ENCODE measurements at regions not wholly inside any gene's neighbourhood (a gene's known extent, or its start where the extent isn't known, plus 50 kb on each side); places are given as distances from the start of the nearest gene placed in this dataset.
A peak's percentile ranks its signal among the peaks of the same experiment; 100 is the strongest.

DNA sequence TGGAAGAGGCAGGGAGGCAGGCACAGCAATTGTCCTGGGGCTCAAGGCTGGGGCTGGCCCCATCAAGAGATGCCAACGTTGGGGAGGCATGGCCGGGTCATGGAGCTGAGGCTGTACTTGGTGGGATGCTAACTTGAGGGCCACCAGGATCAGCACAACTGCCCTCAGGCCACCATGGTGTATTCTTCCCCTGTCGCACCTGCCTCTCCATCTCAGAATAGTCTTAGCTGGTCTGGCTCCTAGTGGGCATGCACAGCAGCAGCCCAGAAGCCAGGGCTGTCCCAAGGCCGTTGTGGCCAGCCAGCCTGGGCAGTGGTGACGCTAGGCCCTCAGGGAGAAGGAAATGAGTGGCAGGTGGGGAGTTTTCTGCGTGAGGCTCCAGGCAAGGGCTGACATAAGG is 91.3 kb downstream of the DHCR7 start:
- DNase-seq (ENCODE audit: low read depth, low spot score) = no peak

DNA sequence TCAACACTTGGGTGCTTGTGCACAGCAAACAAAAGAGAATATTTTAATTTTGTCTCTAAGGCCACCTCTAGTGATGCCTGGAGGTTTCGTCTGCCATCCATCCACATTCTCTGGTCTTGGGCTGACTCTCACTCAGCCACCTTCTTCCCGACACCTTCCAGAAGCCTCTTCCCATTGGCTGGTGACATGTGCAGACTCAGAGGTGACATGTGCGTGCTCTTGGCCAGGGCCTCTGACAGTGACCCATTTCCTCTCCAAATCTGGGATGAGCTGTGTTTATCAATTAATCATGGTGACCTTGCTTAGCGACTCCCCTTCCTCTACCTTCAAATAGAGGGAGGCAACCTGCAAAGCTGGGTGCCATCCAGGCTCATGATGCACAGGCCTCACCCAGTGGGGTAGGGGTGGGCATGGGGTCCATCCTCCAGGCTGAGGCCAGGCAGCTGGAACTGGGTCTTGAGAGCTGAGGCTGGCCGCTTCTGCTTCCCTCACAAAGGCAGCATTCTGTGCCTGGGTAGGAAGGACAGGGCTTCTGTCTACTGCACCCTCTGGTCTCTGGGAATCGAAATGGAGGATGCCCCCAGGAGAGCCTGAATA is 91.8 kb downstream of the DHCR7 start:
- no peak for DNase-seq (ENCODE audit: low read depth, low spot score)

DNA sequence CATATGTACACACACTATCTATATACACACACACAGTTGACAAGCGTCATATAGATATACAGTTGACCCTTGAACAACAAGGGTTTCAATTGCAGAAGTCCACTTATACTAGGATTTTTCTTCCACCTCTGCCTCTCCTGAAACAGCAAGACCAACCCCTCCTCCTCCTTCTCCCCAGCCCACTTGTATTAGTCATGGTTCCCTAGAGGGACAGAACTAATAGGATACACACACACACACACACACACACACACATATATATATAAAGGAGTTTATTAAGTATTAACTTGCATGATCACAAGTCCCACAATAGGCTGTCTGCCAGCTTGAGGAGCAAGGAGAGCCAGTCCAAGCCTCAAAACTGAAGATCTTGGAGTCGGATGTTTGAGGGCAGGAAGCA is 92.9 kb downstream of the DHCR7 start:
- DNase-seq (ENCODE audit: low read depth, low spot score) = peak; percentile 7

DNA sequence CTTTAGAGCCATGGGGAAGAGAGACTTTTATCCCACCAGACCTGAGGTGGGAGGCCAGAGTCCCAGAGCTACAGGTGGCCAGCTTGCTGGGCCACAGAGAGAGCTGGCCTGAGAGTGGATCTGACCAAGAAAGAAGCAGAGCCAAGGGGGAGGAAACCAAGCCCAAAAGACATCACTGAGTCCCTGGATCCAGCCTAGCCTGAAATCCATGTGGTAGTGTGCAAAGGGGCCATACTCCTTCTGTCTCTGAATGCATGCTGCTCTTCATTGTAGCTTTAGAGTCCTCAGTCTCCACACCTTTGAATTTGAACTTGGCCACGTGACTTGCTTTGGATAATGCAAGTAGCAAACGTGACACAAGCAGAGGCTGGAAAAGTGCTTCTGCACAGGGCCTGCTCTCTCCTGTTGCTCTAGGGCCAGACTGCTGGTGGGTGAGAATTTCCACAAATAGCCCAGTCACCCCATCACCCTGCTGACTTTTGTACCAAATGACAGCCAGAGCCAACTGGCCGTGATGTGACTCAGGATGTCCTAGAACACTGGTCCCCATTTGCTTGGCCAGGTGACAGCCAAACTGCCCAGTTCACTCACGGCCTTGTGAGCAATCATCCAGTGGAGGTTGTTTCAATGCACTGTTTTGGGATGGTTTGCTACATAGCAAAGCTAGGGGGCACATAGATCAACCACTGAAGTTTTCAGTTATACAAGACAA is 93.6 kb downstream of the DHCR7 start:
- no peak for DNase-seq (ENCODE audit: low read depth, low spot score)

DNA sequence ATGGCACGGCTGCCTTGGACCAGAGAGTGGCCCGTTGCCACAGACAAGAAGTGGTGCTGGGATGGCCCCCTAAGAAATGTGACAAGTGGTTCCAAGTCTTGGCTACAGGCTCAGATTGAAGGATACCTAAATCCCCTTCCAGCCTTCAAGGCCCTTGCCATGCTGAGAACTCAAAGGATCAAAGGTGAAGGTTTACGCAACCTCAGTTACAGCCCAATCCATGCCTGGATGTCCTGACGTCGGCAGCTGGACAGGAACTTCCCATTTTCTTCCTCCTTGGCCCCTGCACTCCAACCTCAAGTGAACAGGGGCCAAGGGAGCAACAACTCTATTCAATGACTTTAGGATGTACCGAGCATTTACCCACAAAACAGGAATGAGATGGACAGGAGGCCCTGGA is 95.4 kb downstream of the DHCR7 start:
- no peak for DNase-seq (ENCODE audit: low read depth, low spot score)

DNA sequence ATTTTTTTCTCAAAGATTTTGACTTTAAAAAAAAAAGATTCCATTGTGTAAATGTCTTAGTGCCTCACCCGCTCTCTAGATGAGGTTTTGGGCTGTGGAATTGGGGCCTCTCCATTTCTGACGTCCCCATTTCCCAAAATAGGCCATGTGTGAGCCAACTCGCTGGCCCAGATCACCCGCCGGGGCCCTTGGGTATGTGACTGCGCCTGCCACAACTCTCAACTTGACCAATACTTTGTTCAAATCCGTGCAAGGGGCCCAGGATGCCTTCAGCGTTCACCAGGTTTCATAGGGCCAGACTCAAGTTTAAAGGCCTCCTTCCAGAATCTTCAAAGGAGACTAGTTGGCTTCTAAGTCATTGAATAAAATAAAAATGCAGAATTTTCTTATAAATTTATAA is 96.0 kb downstream of the DHCR7 start:
- no peak for DNase-seq (ENCODE audit: low read depth, low spot score)

DNA sequence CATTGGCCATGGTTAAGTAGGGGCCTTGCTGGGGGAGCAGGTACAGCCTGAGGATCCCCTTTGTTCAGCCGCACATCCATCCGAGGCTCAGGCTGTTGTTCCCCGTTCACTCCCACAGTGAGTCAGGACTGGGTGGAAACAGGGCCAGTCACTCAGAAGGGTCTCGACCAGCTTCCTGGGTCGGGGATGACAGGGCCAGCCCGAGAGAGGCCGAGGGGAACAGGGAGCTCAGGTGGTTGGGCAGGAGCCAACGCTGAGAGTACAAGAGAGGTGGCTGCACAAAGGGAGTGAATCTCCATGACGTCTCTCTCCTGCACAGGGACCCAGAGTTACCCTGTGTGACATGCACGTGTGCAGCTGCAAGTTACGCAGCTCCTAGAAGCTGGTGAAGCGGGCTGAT is 97.2 kb upstream of the SHANK2 start:
- DNase-seq (ENCODE audit: low read depth, low spot score) = no peak

DNA sequence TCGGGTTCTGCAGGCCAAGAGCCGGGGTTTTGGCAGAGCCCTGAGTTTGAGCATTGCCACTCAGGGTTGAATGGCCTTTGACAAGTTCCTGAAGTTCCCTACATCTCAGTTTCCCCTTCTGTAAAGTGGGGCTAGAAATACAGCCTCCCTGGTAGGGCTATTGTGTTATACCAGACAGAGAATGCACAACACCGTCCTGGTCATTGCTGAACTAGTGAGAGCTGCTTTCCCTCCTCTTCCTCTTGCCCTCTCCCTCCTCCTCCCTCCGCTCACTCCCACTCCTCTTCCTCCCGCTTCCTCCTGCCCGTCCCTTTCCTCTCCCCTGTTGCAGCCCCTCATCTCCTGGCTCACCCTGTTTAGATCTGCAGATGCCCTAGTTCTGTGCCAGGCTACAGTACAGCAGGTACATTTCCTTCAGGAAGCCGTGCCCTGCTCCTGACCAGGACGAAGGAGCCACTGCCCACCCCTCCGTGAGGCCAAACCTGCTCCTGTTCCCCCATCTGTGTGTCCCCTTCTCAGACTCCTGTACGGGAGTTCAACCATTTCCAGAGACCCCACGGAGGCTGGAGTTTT is 91.5 kb upstream of the SHANK2 start:
- no peak for DNase-seq (ENCODE audit: low read depth, low spot score)

DNA sequence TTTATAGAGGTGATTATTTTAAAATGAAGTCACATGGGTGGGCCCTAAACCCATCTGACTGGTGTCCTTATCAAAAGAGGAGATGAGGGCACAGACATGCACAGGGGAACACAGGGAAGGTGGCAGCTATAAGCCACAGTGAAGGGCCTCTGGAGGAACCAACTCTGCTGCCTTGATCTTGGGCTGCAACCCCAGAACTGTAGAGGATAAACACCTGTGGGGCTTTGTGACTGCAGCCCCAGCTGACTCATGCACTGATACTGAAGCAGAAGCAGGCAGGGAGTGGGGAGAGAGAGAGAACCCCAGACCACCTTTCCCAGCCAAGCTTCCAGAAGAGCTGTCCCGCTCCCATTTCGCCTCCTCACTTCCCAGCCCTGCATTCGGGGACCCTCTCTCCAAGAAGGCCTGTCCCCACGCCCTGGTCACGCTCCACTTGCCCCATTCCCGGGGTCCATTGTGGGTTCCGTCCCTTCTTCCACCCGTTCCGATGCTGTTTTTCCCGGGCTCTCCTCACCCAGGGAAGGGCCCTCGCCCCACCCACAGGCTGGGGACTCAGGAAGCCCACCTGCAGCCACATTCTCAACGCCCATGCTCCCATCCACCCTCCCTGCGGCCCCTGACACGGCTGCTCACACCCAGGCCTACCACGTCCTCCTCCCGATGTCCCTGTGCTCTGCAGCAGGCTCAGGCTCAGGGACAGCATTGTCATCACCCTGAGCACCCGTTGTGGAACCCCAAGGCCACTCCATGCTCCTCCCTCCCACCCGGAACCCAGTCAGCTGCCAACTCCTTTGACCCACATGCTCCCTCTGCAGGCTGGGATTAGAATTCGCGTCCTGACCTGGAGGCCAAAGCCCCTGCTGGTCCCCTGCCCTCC is 90.8 kb upstream of the SHANK2 start:
- DNase-seq (ENCODE audit: low read depth, low spot score) = no peak

DNA sequence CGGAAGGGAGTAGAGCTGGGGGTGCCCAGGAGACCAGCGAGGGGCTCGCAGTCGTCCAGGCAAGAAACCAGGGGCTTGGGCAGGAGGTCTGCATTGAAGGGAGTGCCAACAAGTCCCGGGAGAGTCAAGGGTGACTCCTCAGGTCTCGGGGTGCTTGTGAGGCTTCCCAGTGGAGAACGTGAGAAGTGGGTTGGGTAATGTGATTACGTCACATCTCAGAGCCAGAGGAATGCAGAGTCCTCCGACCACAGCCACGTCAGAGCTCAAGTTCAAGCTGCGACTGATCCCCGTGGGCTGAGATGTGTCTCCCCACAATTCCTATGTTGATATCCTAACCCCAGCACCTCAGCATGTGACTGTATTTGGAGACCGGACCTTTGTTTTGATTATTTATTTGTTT is 89.7 kb upstream of the SHANK2 start:
- no peak for DNase-seq (ENCODE audit: low read depth, low spot score)

DNA sequence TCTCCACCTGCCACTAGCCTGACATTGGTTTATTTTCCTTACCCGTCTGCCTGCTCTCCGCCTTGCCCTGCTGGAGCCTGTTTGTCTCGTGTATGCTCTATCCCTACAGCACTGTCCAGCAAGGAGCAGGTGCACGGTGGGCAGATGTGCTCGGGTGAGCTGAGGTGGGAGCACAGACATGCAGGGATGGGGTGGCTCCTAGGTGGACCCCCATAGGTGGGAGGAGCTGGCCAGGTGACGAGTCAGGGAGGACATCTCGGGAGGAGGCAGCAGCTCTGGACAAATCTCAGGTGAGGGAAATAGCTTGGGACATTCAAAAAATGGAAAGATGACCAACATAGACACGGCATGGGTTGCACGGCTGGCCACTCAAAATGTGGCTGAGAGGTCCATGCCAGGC is 89.2 kb upstream of the SHANK2 start:
- no peak for DNase-seq (ENCODE audit: low read depth, low spot score)

DNA sequence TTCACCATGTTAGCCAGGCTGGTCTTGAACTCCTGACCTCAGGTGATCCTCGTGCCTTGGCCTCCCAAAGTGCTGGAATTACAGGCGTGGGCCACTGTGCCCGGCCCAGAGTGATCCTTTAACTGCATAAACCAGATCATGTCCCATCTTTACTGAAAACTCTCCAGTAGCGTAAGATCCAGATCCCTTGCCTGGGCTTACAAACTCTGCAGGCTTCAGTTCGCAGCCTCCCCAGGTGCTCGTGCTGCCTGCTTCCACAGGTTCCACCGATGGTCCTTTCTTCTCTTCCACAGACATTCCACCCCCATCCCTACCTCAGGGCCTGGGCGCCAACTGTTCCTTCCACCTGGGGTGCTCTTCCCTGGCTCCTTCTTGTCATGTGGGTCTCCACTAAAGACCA is 88.8 kb upstream of the SHANK2 start:
- no peak for DNase-seq (ENCODE audit: low read depth, low spot score)

DNA sequence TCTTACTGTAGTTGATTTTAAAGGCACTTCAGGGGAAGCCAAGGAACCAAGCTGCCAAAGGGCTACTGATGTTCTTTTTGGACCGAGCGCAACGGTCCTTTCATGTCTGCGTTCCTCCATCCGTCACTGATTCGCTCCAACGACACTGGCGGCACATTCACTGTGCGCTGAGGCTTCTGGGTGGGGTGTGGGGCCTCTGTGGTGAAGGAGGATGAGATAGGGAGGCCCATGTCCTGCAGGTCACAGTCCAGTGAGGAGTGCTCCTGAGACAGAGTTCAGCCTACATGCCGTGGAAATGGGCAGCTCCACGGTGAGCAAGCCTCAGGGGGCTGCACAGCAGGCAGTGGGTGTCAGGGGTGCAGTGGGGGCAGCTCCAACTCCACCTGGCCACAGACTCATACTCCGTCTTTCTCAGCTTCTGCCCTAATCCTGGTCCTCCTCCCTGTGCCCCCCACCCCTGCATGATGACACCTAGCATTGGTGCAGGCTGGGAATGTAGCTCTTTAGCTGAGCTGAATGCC is 87.8 kb upstream of the SHANK2 start:
- no peak for DNase-seq (ENCODE audit: low read depth, low spot score)

DNA sequence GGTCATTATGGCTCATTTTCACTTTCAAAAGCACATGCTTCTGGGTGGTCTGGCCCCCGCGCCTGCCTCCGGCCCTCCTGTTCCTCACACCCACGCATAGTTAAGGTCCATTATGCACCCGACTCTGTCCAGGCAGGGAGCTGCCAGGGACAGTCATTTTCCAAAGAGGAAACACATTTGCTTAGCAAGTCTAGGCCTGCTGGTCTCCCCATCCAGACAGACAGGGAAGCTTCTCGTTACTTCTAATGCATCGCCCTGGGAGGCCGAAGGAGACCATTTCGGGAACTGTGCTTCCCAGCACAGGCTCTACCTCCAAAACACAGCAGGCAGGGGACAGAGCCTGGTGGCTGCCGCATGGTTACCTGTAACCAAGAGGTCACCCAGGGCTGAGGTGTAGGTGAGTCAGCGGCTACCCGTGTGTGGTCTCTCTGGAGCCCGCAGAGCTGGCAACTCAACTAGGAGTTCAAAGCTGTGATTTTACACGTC is 87.1 kb upstream of the SHANK2 start:
- no peak for DNase-seq (ENCODE audit: low read depth, low spot score)

DNA sequence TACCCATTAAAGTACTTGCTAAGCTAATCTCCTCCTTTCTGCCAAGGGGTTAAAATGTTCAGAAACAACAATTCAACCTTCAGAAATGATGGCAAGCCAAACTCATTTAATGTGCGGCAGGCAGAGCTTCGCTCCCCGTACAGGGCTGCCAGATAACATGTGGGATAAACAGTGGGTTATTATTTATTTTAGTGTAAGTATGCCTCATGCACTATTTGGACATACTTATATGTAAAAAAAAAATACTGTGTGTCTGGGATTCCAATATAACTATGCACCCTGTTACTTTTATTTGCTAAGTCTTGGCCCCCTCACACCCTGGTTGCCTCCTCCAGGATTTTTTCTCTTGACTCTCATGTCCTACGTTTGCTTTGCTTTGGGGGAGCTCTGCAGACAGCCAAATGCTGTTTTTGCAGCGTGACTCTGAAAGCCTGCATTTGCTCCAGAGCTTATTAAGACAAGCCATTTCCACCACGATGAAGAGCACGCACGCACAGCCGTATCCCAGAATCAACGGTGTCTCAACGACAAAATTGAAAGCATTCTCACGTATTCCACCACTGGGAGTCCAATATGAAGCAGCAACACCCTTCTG is 86.5 kb upstream of the SHANK2 start:
- no peak for DNase-seq (ENCODE audit: low read depth, low spot score)

DNA sequence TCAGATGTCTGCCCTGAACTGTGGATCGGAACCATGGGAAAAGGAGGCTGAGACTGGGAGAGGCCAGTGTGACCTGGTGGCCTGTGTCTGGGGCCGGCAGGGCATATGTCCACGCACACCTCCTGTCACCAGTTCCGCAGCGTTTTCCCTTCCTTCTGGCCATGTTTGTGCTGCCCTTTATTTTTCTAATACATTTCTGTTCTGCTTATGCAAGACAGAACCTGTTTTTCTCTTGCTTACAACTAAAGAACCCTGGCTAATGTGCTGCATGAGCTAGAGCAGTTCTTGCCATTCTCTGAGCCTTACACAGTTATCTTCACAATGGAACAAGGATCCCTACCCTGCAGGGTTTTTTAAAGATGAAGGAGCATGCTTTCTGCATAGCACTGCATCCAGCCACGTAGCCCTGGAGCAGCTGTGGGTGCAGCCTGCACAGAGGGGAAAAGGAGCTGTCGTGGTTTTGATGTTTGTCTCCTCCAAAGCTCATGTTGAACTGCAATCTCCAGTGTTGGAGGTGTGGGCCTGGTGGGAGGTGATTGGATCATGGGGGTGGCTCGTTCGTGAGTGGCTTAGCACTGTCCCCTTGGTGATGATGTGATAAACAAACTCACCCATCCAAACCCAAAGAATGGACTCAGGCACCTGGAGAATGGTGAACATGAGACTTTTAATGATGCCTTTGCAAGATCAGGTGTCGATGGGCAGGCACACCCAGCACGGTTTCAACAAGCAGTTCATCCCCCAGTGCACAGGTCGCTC is 84.8 kb upstream of the SHANK2 start:
- DNase-seq (ENCODE audit: low read depth, low spot score) = no peak

DNA sequence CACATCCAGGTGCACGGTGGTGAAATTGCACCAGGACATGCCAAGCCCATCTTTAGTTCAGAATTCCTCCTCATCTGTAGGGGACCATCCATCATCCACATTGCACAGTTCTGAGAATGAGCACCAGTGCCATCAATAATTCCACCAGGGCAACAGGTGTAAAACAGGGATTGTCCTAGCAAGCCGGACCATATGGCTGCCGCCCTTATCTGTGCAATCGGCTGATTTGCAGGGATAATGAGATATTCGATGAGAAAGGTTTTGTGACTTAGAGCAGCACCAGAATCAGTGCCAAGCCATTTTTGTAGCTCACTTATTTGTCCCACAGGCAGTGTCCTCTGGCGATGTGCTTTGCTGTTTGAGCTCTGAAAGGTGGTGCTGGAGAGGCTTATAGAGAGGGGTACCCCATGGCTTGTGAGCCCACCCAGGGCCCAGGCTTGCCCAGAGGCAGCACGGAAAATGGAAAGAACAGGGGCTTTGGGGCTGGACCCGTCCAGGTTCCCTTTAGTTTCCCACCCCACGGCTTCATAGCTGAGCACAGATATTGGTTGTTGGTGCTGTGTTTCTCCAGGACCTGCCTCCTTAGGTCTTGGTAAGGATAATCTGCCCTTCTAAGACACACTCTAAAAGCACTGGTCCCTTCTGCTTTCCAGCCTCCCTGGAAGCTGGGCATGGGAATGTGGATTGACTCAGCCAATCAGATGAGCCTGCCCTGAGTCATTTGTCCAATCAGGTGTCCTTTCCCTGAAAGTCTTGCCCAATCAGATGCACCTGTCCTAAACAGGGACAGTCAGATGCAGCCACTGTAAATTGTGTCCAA is 84.0 kb upstream of the SHANK2 start:
- no peak for DNase-seq (ENCODE audit: low read depth, low spot score)

DNA sequence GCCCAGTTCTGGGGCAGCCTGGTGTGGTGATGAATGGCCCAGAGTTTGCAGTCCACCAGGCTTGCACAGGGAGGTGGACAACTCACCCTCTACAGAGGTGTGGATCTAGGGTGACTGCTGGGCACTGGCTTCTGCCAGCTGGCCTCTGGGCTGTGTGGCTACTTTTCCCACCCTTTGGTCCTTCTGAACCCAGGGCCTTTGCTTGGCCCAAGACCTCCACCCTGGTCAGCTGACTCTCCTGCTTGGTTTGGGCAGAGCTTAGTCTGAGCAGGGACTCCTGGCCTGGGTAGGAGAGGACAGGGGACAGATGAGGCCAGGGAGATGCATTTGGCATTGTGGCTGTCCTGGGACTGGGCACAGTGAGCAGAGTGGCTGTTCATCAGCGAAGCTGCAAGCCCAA is 83.0 kb upstream of the SHANK2 start:
- no peak for DNase-seq (ENCODE audit: low read depth, low spot score)

DNA sequence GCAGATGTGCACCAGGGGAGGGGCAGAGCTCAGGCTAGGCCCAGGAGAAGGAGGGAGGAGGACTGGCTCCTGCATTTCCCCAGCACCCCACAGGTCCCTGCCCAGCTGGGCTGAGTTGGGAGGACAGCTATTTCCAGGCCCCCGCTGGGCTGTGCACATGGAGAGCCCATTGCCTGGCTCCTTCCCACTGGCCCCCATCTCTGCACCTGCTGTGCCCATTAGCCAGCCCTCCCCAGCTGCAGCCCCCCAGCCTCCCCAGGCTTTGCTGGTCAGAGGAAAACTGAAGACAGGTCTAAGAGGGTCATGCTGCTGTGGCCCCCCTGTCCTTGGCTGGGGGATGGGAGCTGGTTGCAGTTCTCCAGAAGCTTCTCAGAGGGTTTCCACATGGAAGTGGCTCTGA is 81.8 kb upstream of the SHANK2 start:
- no peak for DNase-seq (ENCODE audit: low read depth, low spot score)

DNA sequence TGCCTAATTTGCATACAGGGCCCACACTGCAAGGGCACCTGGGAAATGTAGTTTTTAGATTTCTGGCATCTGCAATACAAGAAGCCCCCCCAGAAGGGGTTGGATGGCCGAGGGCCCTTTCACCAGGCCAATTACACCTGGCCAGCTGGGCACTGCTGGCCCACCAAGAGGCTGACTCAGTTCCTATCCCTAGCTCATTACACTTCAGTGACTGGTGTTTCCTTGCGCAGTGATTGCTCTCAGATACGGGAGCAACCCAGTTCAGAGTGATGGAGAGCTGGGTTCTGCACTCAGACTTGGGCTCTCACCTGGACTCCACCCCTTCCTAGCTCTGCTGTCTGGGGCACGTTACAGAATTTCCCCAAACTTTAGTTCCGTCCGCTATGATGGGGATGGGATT is 81.1 kb upstream of the SHANK2 start:
- no peak for DNase-seq (ENCODE audit: low read depth, low spot score)

Data from brain pericyte (primary cell).